Neural progenitor cell (in vitro differentiated cells): ENCODE measurements at regions not wholly inside any gene's neighbourhood (a gene's known extent, or its start where the extent isn't known, plus 50 kb on each side); places are given as distances from the start of the nearest gene placed in this dataset.

ENCODE experiments used
- DNase-seq: peaks from one replicate; pipeline ENCODE4 v3.0.0-alpha.2; 2016; ENCODE audit warnings: low spot score
- H2AFZ ChIP-seq: fragments of 200-600 bp; sonication (generic); replicated peaks from 2 replicates; pipeline ENCODE4 v1.6.1; 2016; ENCODE audit warnings: antibody characterized with exemption
- H3F3A ChIP-seq: fragments of 200-600 bp; sonication (generic); 2 replicates; pipeline ENCODE4 v1.6.1; 2016; ENCODE audit warnings: antibody characterized with exemption, low read depth
- H3K27ac ChIP-seq: fragments of 200-600 bp; sonication (generic); 2 replicates; pipeline ENCODE4 v1.5.1; 2016; ENCODE audit warnings: mild to moderate bottlenecking
- H3K27me3 ChIP-seq: fragments of 200-600 bp; sonication (generic); 2 replicates; pipeline ENCODE4 v1.6.1; 2016; ENCODE audit warnings: mild to moderate bottlenecking, moderate library complexity
- H3K36me3 ChIP-seq: fragments of 200-600 bp; sonication (generic); 2 replicates; pipeline ENCODE4 v1.5.1; 2016
- H3K4me1 ChIP-seq: fragments of 200-600 bp; sonication (generic); 2 replicates; pipeline ENCODE4 v1.6.1; 2016; ENCODE audit warnings: mixed run types
- H3K4me2 ChIP-seq: fragments of 200-600 bp; sonication (generic); 2 replicates; pipeline ENCODE4 v1.6.1; 2016
- H3K4me3 ChIP-seq: fragments of 200-600 bp; sonication (generic); 2 replicates; pipeline ENCODE4 v1.5.1; 2016
- H3K79me2 ChIP-seq: fragments of 200-600 bp; sonication (generic); 2 replicates; pipeline ENCODE4 v1.6.1; 2016; ENCODE audit warnings: low read depth
- H3K9ac ChIP-seq: fragments of 200-600 bp; sonication (generic); 2 replicates; pipeline ENCODE4 v1.6.1; 2016
- H3K9me3 ChIP-seq: fragments of 200-600 bp; sonication (generic); 2 replicates; pipeline ENCODE4 v1.5.1; 2016; ENCODE audit warnings: low read depth
- H4K20me1 ChIP-seq: fragments of 200-600 bp; sonication (generic); 2 replicates; pipeline ENCODE4 v1.6.1; 2016; ENCODE audit warnings: low read depth
- H3K27ac Mint-ChIP-seq: 3 replicates; pipeline ENCODE4 v1.8.0; 2021; ENCODE audit warnings: mixed read lengths
- H3K27me3 Mint-ChIP-seq: 2 replicates; pipeline ENCODE4 v1.8.0; 2022; ENCODE audit warnings: low read depth, mild to moderate bottlenecking, inconsistent platforms, moderate library complexity, mixed read lengths; ENCODE audit not compliant: insufficient read depth
- H3K36me3 Mint-ChIP-seq: 3 replicates; pipeline ENCODE4 v1.8.0; 2021; ENCODE audit warnings: mixed read lengths
- H3K4me1 Mint-ChIP-seq: 3 replicates; pipeline ENCODE4 v1.8.0; 2021; ENCODE audit warnings: mixed read lengths
- H3K4me3 Mint-ChIP-seq: 3 replicates; pipeline ENCODE4 v1.8.0; 2021; ENCODE audit warnings: mild to moderate bottlenecking, moderate library complexity, mixed read lengths
- H3K9me3 Mint-ChIP-seq: 3 replicates; pipeline ENCODE4 v1.8.0; 2020; ENCODE audit warnings: mixed read lengths
- CTCF ChIP-seq: fragments of 200-600 bp; sonication (generic); IDR thresholded peaks from 2 replicates; pipeline ENCODE4 v1.5.1; 2017; ENCODE audit warnings: antibody characterized with exemption, mild to moderate bottlenecking
- EZH2 ChIP-seq: fragments of 200-600 bp; sonication (generic); IDR thresholded peaks from 2 replicates; pipeline ENCODE4 v1.6.1; 2017; ENCODE audit warnings: antibody characterized with exemption, mild to moderate bottlenecking, moderate library complexity
- EZH2phosphoT487 ChIP-seq: fragments of 200-600 bp; sonication (generic); IDR thresholded peaks from 2 replicates; pipeline ENCODE4 v1.6.1; 2017; ENCODE audit warnings: antibody characterized with exemption

- H3K4me1 ChIP-seq: no peaks in the 10 kb centered on the region
- no peak overlapping the region for H3K27ac ChIP-seq
- no peaks in the 10 kb centered on the region for H3K36me3 Mint-ChIP-seq
- no peak overlapping the region for H3K9ac ChIP-seq
- no peak overlapping the region for H3K4me3 Mint-ChIP-seq
- H3K4me1 Mint-ChIP-seq: peaks cover 42% of the 10 kb centered on the region
- no peak for DNase-seq
- H3K4me2 ChIP-seq: no peak overlapping the region
- H3K4me3 ChIP-seq: no peak overlapping the region
- H3K9me3 Mint-ChIP-seq: no peaks in the 10 kb centered on the region
- no peaks in the 10 kb centered on the region for H3F3A ChIP-seq
- no peaks in the 10 kb centered on the region for H4K20me1 ChIP-seq
- no peaks in the 10 kb centered on the region for H3K36me3 ChIP-seq
- no peak overlapping the region for H2AFZ ChIP-seq
- H3K27me3 Mint-ChIP-seq: peaks cover 2% of the 10 kb centered on the region
- H3K79me2 ChIP-seq: no peaks in the 10 kb centered on the region
- H3K9me3 ChIP-seq: no peaks in the 10 kb centered on the region
- TF ChIP-seq EZH2phosphoT487 (no peak), CTCF (no peak), EZH2 (no peak)
- no peaks in the 10 kb centered on the region for H3K27me3 ChIP-seq
- H3K27ac Mint-ChIP-seq: peak overlapping the region; percentile 19
These were observed 382.3 kb upstream of the ID4 start for GRCh38 chr6:19454721-19455392.

GRCh38 chr6:19463250-19463649 lies 373.9 kb upstream of the ID4 start:
- no peak overlapping the region for H3K4me2 ChIP-seq
- no peaks in the 10 kb centered on the region for H3K27me3 Mint-ChIP-seq
- H3K27ac ChIP-seq: no peak overlapping the region
- no peaks in the 10 kb centered on the region for H3K36me3 Mint-ChIP-seq
- H3F3A ChIP-seq: no peaks in the 10 kb centered on the region
- no peaks in the 10 kb centered on the region for H4K20me1 ChIP-seq
- no peak for DNase-seq
- no peaks in the 10 kb centered on the region for H3K4me1 ChIP-seq
- no peaks in the 10 kb centered on the region for H3K9me3 ChIP-seq
- H3K4me1 Mint-ChIP-seq: peaks cover 11% of the 10 kb centered on the region
- no peak overlapping the region for H3K4me3 ChIP-seq
- no peaks in the 10 kb centered on the region for H3K79me2 ChIP-seq
- H3K27ac Mint-ChIP-seq: peak overlapping the region; percentile 35
- H2AFZ ChIP-seq: no peak overlapping the region
- TF ChIP-seq EZH2phosphoT487 (no peak), CTCF (no peak), EZH2 (no peak)
- H3K4me3 Mint-ChIP-seq: no peak overlapping the region
- H3K9ac ChIP-seq: no peak overlapping the region
- H3K27me3 ChIP-seq: no peaks in the 10 kb centered on the region
- H3K9me3 Mint-ChIP-seq: no peaks in the 10 kb centered on the region
- no peaks in the 10 kb centered on the region for H3K36me3 ChIP-seq

GRCh38 chr6:19463925-19464324 lies 373.2 kb upstream of the ID4 start:
- H3K4me1 Mint-ChIP-seq: peaks cover 11% of the 10 kb centered on the region

More at GRCh38 chr6:19463925-19464324, 373.2 kb upstream of the ID4 start:
- Histone ChIP-seq H3K4me1 (no peaks in the 10 kb centered on the region), H4K20me1 (no peaks in the 10 kb centered on the region), H3K4me3 (no peak overlapping the region), H3K9ac (no peak overlapping the region), H3K27me3 (no peaks in the 10 kb centered on the region), H3K27ac (no peak overlapping the region), H3K79me2 (no peaks in the 10 kb centered on the region), H3K36me3 (no peaks in the 10 kb centered on the region), H2AFZ (no peak overlapping the region), H3F3A (no peaks in the 10 kb centered on the region), H3K9me3 (no peaks in the 10 kb centered on the region), H3K4me2 (no peak overlapping the region)
- Mint-ChIP-seq H3K27ac (peak overlapping the region; percentile 73), H3K9me3 (no peaks in the 10 kb centered on the region), H3K36me3 (no peaks in the 10 kb centered on the region), H3K27me3 (no peaks in the 10 kb centered on the region), H3K4me3 (no peak overlapping the region)
- no peak for DNase-seq
- no peak for TF ChIP-seq EZH2phosphoT487
- no peak for TF ChIP-seq EZH2
- no peak for TF ChIP-seq CTCF
